GM18511 (cell line): ENCODE measurements at regions not wholly inside any gene's neighbourhood (a gene's known extent, or its start where the extent isn't known, plus 50 kb on each side); places are given as distances from the start of the nearest gene placed in this dataset.
"Not testable (repeated sequence)": the region's sequence is repeated elsewhere in the genome, so short reads cannot be mapped to it uniquely, and the experiment has no call there.

ENCODE experiments used
- ATAC-seq: cut with Tn5 transposase; IDR thresholded peaks from one replicate; pipeline ENCODE4 v1.9.1; 2021; ENCODE audit warnings: mild to moderate bottlenecking, moderate library complexity; ENCODE audit not compliant: unreplicated experiment

DNA sequence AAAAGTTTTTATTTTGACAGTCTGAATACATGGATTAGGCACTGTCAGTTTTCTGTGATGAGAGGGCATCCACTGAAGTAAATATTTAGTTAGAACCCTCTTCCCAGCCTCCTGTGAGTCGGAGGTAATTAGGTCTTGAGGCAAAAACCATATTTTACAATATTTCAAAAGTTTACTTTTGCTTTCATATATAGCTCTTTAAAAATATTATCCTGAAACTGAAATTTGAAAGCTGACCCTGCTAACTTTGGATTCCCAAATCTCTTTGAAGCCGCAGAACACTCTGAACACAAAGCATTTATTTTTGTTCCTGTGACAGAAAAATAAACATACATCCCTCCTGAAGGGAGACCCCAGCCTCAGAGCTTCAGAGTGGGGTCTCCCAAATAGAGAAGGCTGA, 317.4 kb downstream of the KIF20B start:
- ATAC-seq, result no peak

DNA sequence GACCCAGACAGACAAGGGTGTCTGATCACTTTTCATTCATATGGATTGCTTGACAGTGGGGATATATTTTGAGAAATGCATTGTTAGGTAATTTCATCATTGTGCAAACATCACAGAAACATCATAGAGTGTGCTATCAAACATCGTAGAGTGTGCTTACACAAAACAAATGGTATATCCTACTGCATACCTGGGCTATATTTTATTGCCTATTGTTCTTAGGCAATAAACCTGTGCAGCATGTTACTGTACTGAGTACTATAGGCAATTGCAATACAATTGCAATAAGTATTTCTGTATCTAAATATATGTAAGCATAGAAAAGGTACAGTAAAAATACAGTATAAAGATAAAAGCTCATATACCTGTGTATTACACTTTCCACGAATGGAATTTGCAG, 319.1 kb downstream of the KIF20B start:
- ATAC-seq, result no peak

DNA sequence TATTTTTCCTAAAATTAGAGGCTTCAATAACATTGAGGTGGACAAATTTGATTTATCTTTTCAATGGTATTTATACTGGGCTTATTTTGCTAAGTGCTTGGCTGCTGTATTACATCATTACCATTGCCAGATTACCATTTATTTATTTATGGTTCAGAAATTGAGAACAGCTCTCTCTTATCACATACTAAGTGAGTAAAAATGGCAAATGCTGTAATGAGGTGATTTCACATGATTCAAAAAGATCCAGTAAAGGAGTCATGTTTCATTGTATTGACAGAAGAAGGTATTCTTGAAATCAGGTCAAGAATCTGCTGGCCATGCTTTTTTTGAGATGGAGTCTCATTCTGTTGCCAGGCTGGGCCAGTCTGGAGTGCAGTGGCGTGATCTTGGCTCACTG, 322.6 kb downstream of the KIF20B start:
- no peak for ATAC-seq

DNA sequence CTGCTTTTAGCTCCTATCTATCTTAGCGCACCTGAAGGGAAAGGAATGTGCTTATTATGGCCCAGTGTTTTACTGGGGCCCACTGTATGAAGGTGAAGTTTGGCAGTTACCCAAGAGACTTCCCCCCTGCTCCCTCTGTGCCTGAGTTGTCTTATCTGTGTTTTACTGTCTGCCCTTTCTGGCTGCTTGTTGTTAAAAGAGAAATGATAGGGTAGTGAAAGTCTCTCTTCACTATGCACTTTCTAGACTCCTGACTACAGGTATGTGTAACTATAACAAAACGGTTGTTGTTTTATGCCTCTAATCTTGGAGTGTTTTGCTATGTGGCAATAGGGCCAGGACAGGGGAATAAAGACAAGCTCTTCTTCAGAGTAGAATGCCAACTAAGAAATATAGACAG, 326.9 kb downstream of the KIF20B start:
- ATAC-seq, result no peak

DNA sequence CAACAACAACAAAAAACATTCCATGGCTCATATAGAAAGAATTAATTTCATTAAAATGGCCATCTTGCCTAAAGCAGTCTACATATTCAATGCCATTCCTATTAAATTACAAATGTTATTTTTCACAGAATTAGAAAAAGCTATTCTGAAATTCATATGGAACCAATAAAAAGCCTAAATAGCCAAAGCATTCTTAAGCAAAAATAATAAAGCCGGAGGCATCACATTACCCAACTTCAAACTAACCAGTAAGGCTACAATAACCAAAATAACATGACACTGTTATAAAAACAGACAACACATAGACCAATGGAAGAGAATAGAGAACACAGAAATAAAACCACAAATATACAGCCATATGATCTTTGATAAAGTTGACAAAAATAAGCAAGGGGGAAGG, 330.4 kb downstream of the KIF20B start:
- no peak for ATAC-seq

DNA sequence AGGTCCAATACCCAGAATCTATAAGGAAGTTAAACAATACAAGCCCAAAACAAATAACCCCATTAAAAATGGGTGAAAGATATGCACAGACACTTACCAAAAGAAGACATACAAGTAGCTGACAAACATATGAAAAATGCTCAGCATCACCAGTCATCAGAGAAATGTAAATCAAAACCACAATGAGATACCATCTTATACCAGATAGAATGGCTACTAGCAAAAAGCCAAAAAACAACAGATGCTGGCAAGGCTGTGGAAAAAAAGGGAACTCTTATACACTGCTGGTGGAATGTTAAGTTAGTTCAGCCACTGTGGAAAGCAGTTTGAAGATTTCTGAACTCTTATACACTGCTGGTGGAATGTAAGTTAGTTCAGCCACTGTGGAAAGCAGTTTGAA, 331.1 kb downstream of the KIF20B start:
- no peak for ATAC-seq

DNA sequence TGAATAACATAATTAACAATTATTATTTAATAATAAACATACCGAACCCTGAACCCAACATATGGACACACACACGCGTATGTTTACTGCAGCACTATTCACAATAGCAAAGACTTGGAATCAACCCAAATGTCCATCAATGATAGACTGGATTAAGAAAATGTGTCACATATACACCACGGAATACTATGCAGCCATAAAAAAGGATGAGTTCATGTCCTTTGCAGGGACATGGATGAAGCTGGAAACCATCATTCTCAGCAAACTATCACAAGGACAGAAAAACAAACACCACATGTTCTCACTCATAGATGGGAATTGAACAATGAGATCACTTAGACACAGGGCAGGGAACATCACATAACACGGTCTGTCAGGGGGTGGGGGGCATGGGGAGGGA, 333.5 kb downstream of the KIF20B start:
- not testable (repeated sequence) for ATAC-seq

DNA sequence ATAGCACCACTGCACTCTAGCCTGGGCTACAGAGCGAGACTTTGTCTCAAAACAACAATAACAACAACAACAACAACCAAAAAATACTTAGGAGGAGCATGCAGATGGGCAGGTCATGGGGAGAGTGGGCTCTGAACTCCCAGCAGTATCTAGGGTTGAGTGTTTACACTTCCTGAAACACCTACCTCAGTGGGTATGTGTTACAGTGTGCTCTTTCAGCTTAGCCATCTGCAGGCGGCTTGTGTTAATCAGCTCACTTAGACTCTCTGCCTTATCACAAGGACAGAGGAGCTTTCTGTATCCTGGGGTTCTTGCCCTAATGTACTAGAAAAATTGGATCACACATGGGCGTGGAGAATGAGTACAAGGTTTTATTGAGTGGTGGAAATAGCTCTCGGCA, 340.2 kb downstream of the KIF20B start:
- ATAC-seq, result no peak

DNA sequence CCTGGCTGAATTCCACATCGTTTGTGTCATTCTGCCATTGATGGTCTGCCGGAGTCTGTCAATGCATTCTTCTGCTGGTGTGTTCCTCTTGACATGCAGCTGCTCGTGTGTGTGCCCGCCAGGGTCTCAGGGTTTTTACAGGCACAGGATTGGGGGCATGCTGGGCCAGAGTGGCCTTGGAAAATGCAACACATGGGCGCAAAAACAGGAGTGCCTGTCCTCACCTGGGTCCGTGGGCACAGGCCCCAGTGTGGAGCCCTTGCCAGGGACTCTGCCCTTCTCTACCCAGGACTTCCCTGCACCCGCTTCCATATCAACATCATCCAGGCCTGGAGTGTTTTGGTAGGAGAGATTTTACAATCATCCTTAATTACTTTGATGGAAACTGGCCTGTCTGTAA, 340.7 kb downstream of the KIF20B start:
- ATAC-seq, result no peak

DNA sequence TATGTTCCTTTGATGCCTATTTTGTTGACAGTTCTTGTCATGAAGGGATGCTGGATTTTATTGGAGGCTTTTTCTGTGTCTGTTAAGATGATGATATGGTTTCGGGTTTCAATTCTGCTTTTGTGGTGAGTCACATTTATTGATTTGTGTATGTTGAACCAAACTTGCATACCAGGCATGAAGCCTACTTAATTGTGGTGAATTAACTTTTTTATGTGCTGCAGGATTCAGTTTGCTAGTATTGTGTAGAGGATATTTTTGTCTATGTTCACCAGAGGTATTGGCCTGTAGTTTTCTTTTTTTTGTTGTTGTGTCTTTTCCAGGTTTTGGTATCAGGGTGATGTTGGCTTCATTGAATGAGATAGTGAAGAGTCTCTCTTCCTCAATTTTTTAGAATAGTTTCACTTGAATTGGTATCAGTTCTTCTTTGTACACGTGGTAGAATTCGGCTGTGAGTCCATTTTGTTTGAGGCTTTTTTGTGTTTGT, 345.9 kb downstream of the KIF20B start:
- ATAC-seq, result peak; percentile 88

DNA sequence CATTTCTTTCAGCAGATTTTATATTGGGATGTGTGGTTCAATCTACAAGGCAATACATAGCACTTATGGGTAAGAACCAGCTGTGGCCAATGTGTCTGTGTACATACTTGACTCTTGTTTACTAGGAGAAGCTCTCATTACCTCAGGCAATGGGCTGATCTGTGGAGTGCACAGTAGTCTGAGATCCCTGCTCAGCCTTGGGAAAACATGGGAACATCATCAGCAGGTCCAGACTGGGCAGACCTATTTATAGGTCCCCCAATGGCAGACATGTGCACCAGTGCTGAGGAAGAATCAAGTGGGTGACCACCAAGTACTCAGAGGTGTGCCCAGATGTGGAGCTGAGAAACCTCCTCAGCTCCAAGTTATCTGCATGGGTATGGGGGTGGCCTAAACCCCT, 349.7 kb downstream of the KIF20B start:
- ATAC-seq, result no peak

DNA sequence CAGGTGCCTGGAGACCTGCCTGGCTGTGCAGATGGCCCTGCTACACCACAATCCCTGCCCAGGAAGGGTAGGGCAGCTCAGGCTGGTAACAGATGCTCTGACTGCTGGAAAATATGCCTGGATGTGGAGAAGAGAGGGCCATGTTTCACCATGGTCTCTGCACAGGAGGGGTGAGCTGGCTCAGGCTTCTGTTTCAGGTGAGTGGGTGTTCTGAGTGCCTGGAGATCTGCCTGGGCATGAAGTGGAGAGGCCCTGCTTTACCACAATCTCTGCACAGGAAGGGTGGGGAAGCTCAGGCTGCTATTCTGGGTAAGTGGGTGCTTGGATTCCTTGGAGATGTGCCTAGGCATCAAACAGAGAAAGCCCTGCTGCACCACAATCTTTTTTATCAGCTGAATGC, 350.1 kb downstream of the KIF20B start:
- no peak for ATAC-seq

DNA sequence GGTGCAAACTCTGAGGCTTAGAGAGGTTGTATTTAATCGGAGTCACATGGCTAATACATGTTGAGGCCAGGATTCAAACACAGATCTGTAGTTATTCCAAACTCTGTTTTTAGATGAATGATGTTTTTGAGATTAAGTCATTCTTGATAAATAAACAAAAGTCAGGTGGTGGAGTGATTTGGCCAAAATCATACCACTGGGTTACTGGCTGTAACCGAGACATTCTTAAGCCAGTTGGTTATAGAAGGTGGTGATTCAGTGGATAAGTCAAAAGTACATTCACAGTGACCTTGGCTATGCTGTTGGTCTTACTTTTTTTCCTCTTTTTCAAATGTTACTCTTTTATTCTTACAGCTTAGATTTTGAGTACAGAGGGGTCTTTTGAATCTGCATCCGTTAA, 361.4 kb downstream of the KIF20B start:
- ATAC-seq, result no peak

DNA sequence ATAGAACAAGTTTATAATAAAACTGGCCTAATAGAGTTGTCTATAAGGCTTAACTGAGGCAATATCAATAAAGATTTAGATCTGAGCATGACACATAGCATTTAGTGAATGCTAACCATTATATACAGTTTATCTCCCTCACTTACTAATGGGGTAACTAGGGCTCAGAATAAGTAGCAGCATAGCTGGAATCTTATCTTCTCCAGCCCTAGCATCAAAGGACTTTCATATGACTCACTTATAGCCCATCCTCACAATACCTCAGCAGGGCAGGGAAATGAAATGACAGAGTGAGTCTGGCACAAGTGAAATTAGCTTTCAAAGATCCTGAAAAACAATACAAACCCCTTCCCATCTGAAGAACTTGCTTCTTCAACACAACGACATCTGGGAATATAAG, 362.9 kb downstream of the KIF20B start:
- ATAC-seq, result no peak

DNA sequence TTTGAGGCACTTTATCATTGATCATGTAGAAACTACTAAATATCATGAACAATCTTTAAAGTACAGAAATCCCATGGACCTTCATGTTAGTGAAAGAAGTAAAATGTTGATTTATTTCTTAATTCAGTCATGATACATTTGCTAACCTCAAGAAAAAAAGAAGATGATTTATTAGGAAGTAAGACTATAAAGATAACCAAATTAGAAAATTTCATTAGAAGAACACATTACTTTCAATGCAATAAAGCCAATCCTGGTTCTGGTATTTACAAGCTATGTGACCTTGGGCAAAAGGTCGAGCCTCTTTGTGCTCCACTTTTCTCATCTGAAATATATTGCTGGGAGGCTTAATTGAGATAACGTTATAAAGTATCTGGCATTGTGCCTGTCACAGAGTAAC, 365.0 kb downstream of the KIF20B start:
- no peak for ATAC-seq

DNA sequence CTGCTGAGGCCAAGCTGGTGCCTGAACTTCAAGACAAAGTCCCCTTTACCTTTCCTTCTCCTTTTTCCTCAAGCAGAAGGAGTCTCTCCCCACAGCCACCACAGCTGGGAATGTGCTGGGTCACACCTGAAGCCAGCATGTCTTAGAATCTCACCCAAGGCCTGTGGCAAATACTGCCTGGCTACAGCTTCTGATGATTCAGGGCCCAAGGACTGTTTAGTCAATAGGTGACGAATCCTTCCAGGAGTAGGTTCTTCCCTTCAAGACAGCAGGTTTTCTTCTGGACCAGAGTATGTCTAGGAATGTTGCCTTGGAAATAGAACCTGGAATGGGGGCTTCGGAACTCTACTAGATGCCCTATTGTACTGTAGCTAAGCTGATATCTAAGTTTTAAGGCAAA, 374.6 kb downstream of the KIF20B start:
- ATAC-seq, result no peak

DNA sequence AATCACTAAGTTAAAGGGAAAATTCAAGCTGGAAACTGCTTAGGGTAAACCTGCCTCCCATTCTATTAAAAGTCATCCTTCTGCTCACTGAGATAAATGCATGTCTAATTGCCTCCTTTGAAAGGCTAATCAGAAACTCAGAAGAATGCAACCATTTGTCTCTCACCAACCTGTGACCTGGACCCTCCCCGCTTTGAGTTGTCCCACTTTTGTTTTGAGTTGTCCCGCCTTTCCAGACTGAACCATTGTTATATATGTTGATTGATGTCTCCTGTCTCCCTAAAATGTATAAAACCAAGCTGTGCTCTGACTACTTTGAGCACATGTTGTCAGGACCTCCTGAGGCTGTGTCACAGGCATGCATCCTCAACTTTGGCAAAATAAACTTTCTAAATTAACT, 378.4 kb downstream of the KIF20B start:
- ATAC-seq, result no peak

DNA sequence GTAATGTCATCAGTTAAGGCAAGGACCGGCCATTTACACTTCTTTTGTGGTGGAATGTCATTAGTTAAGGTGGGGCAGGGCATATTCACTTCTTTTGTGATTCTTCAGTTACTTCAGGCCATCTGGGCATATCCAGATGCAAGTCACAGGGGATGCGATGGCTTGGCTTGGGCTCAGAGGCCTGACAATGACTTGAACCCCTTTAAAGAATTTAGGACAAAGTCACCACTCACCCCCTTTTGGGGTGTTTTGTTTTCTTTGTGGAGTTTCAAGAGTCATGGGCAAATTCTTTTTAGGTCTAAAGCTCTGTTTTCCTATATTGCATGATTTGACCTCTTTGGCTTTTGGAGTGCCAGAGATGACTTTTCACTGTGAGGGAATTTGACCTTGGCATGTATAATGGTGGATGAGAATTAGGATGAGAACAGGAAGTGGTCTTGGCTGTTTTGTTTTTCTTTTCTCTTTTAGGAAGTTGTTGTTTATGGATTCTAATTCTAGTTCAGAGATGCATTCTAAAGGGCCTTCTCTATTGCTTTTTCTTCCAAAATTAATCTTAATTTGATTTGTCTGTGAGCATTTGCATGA, 385.3 kb downstream of the KIF20B start:
- ATAC-seq, result peak; percentile 20

DNA sequence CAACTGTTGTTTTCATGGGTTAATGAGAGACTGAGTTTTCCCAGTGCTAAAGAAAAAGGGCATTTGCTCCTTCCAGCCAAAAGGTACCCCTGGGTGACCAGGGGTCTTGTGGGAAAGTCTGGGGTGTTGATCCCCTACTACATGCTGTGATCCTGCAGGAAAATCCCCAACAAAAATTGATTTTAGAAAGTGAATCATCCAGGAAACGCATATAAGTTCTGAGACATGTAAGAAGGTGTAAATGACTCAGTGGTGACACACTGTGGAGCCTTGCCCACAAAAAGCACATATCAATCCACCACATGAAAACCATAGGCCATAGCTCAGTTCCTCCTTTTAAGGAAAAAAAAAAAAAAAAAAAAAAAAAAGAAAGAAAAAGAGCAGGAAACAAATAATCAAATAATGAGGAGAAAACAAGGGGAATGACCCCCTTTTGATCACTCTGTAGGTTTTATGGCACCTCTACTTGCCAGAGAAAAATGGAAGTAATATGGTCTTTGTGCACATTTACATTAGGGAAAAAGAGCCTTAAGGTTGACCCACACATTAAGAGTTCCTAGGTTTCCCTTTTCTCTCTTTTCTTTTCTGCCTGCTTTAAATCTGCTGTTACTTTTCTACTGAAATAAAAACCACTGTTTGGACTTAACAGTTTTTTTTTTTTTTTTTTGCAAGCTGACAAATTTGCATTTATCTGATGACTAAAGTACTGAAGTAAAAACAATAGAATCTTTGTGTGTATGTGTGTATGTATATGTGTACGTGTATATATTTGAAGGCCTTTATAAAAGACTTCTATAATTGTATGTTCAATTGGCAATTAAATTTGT, 386.0 kb downstream of the KIF20B start:
- ATAC-seq, result peak; percentile 100

DNA sequence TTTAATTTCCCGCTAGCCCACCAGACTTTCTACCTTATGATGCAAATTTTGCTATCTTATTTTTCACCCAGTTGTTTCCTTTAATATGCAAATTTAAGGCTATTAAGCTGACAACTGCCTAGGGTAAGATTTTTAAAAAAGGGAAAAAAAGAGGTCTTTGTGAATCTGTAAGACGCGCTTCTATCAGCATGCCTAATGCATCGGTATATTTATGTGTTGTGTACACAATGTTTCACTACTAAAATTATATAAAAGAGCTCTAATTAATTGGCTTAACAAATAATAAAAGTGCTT, 386.6 kb downstream of the KIF20B start:
- no peak for ATAC-seq

DNA sequence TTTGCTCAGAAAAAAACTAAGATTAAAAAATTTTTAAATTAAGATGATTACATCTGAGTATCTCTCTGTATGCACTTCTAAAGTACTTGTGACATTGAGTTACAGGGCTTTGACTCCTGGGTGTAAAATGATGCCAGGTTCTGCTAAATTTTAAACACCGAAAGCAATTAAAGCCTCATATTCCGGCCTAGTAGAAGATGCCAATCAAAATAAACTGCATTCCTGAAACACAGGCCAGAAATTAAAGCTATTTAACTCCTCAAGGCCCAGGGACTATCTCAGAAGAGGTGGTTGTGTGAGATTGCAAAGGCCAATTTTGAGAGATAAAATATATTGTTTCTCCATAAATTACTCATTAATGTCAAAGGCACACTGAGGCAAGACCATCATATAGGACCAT, 388.3 kb downstream of the KIF20B start:
- no peak for ATAC-seq

DNA sequence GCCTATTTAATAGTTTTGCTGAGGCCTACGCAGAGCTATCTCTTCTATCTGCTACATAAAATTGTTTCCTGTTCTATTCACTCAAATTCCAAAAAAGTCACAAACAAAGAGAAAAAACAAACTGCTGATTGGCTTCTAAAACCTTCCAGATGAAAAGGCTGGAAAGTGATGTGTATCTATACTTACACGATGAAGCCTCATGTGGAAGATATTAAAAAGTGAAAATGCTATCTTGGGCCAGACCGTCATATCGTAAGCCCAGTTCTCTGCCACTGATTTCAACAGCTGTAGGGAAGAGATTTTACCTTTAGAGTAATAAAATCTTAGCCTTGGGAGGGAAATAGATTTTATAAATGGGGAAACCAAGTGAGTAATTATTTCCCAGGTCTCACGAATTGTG, 394.8 kb downstream of the KIF20B start:
- ATAC-seq, result no peak

DNA sequence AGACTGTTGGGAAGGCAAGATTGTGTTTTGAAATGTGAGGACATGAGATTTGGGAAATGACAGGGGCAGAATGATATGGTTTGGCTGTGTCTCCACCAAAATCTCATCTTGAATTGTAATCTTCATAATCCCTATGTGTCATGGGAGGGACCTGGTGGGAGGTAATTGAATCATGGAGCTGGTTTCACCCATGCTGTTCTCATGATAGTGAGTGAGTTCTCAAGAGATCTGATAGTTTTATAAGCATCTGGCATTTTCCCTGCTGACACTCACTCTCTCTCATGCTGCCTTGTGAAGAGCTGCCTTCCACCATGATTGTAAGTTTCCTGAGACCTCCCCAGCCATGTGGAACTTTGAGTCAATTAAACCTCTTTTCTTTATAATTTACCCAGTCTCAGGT, 406.2 kb downstream of the KIF20B start:
- not testable (repeated sequence) for ATAC-seq
